ENCODE measurements at regions not wholly inside any gene's neighbourhood (a gene's known extent, or its start where the extent isn't known, plus 50 kb on each side); places are given as distances from the start of the nearest gene placed in this dataset.

GRCh38 chr10:94043431-94043990 is 49.8 kb downstream of the PLCE1 start:
- no peak for DNase-seq (ENCODE audit: low spot score)

GRCh38 chr10:94046098-94046497 is 52.4 kb downstream of the PLCE1 start:
- no peak for DNase-seq (ENCODE audit: low spot score)

GRCh38 chr10:94047293-94047692 is 53.6 kb downstream of the PLCE1 start:
- DNase-seq (ENCODE audit: low spot score), result no peak

- DNase-seq (ENCODE audit: low spot score), result no peak
Measured at GRCh38 chr10:94049911-94050310, 56.2 kb downstream of the PLCE1 start.

- DNase-seq (ENCODE audit: low spot score), result no peak
Measured at GRCh38 chr10:94052281-94052680, 58.5 kb downstream of the PLCE1 start.

- no peak for DNase-seq (ENCODE audit: low spot score)
Measured at GRCh38 chr10:94052866-94053791, 59.4 kb downstream of the PLCE1 start.

GRCh38 chr10:94059178-94059883 is 65.6 kb downstream of the PLCE1 start:
- DNase-seq (ENCODE audit: low spot score), result no peak

GRCh38 chr10:94061026-94061425 is 67.3 kb downstream of the PLCE1 start:
- no peak for DNase-seq (ENCODE audit: low spot score)

- no peak for DNase-seq (ENCODE audit: low spot score)
Measured at GRCh38 chr10:94062611-94063010, 68.9 kb downstream of the PLCE1 start.

GRCh38 chr10:94065362-94065761 is 71.6 kb downstream of the PLCE1 start:
- DNase-seq (ENCODE audit: low spot score), result no peak

GRCh38 chr10:94065787-94066186 is 72.1 kb downstream of the PLCE1 start:
- no peak for DNase-seq (ENCODE audit: low spot score)

- DNase-seq (ENCODE audit: low spot score), result peak; percentile 32
Measured at GRCh38 chr10:94066411-94066810, 72.7 kb downstream of the PLCE1 start.

- no peak for DNase-seq (ENCODE audit: low spot score)
Measured at GRCh38 chr10:94069884-94070283, 76.2 kb downstream of the PLCE1 start.

- no peak for DNase-seq (ENCODE audit: low spot score)
Measured at GRCh38 chr10:94074462-94074861, 80.7 kb downstream of the PLCE1 start.

GRCh38 chr10:94075506-94075905 is 81.8 kb downstream of the PLCE1 start:
- no peak for DNase-seq (ENCODE audit: low spot score)

GRCh38 chr10:94076325-94076841 is 82.7 kb downstream of the PLCE1 start:
- no peak for DNase-seq (ENCODE audit: low spot score)

- no peak for DNase-seq (ENCODE audit: low spot score)
Measured at GRCh38 chr10:94077042-94077441, 83.3 kb downstream of the PLCE1 start.

- DNase-seq (ENCODE audit: low spot score), result no peak
Measured at GRCh38 chr10:94080108-94080507, 86.4 kb downstream of the PLCE1 start.

- no peak for DNase-seq (ENCODE audit: low spot score)
Measured at GRCh38 chr10:94083662-94084265, 90.0 kb downstream of the PLCE1 start.

- DNase-seq (ENCODE audit: low spot score), result no peak
Measured at GRCh38 chr10:94084344-94084743, 90.6 kb downstream of the PLCE1 start.

- no peak for DNase-seq (ENCODE audit: low spot score)
Measured at GRCh38 chr10:94085288-94085687, 91.6 kb downstream of the PLCE1 start.

GRCh38 chr10:94085766-94086437 is 92.2 kb downstream of the PLCE1 start:
- DNase-seq (ENCODE audit: low spot score), result no peak
